IPS DF 6.9 (cell line): ENCODE measurements at regions not wholly inside any gene's neighbourhood (a gene's known extent, or its start where the extent isn't known, plus 50 kb on each side); places are given as distances from the start of the nearest gene placed in this dataset.

Experiments
- DNase-seq: peaks from one replicate; pipeline ENCODE4 v3.0.0-alpha.2; 2013; ENCODE audit warnings: low read depth, low spot score
- H3K27ac ChIP-seq: one replicate; pipeline ENCODE4 v1.5.1; 2013; ENCODE audit warnings: low read length, control low read depth
- H3K27me3 ChIP-seq: 2 replicates; pipeline ENCODE4 v1.6.1; 2013; ENCODE audit warnings: mild to moderate bottlenecking, low read length; ENCODE audit not compliant: control insufficient read depth, insufficient read depth
- H3K36me3 ChIP-seq: 2 replicates; pipeline ENCODE4 v1.6.1; 2013; ENCODE audit warnings: low read length; ENCODE audit not compliant: control insufficient read depth, insufficient read depth
- H3K4me1 ChIP-seq: 2 replicates; pipeline ENCODE4 v1.6.1; 2013; ENCODE audit warnings: low read length; ENCODE audit not compliant: control insufficient read depth, insufficient read depth
- H3K4me3 ChIP-seq: 2 replicates; pipeline ENCODE4 v1.5.1; 2013; ENCODE audit warnings: mild to moderate bottlenecking, low read length
- H3K9me3 ChIP-seq: 2 replicates; pipeline ENCODE4 v1.6.1; 2013; ENCODE audit warnings: low read length, inconsistent platforms; ENCODE audit not compliant: control insufficient read depth, insufficient read depth
- WGBS: extraction: QIAGEN DNeasy Blood & Tissue Kit; methylation state at CpG from one replicate; pipeline ENCODE4 v1.1.7; 2013; ENCODE audit warnings: mixed read lengths, missing lambda C conversion rate; ENCODE audit not compliant: insufficient read length, insufficient coverage; 5-methylcytosine and 5-hydroxymethylcytosine counted together

GRCh38 chr14:100389497-100390104 lies 66.5 kb downstream of the SLC25A47 start:
- no CpG with 5 or more reads among the region's 12 CpGs for WGBS

GRCh38 chr14:100391173-100391572 lies 68.0 kb downstream of the SLC25A47 start:
- Histone ChIP-seq H3K27ac (no peak overlapping the region), H3K27me3 (no peaks in the 10 kb centered on the region), H3K4me1 (0 out of 2 replicates have a peak, but pooled peaks cover 1% of the 10 kb centered on the region), H3K36me3 (no peaks in the 10 kb centered on the region), H3K4me3 (no peak overlapping the region), H3K9me3 (no peaks in the 10 kb centered on the region)
- WGBS: no CpG with 5 or more reads among the region's 15 CpGs
- DNase-seq: no peak

More at GRCh38 chr14:100389497-100390104, 66.5 kb downstream of the SLC25A47 start:
- H3K4me1 ChIP-seq: 0 out of 2 replicates have a peak, but pooled peaks cover 1% of the 10 kb centered on the region
- no peaks in the 10 kb centered on the region for H3K27me3 ChIP-seq
- no peaks in the 10 kb centered on the region for H3K36me3 ChIP-seq
- no peak overlapping the region for H3K4me3 ChIP-seq
- DNase-seq: no peak
- H3K9me3 ChIP-seq: no peaks in the 10 kb centered on the region
- H3K27ac ChIP-seq: no peak overlapping the region

GRCh38 chr14:100391724-100392123 lies 68.6 kb downstream of the SLC25A47 start:
- Histone ChIP-seq H3K36me3 (no peaks in the 10 kb centered on the region), H3K4me3 (no peak overlapping the region), H3K9me3 (no peaks in the 10 kb centered on the region), H3K27me3 (no peaks in the 10 kb centered on the region), H3K4me1 (0 out of 2 replicates have a peak, but pooled peaks cover 1% of the 10 kb centered on the region), H3K27ac (no peak overlapping the region)
- DNase-seq: no peak
- no CpG with 5 or more reads among the region's 2 CpGs for WGBS

- H3K4me3 ChIP-seq: no peak overlapping the region
- no peaks in the 10 kb centered on the region for H3K9me3 ChIP-seq
- H3K27me3 ChIP-seq: no peaks in the 10 kb centered on the region
- WGBS: no CpG with 5 or more reads among the region's 11 CpGs
- H3K4me1 ChIP-seq: peaks cover 2% of the 10 kb centered on the region; the same call in 1 of the 2 replicates
- DNase-seq: no peak
- H3K36me3 ChIP-seq: no peaks in the 10 kb centered on the region
- no peak overlapping the region for H3K27ac ChIP-seq
Measured at GRCh38 chr14:100392356-100392755, 69.2 kb downstream of the SLC25A47 start.

- no peaks in the 10 kb centered on the region for H3K36me3 ChIP-seq
- H3K9me3 ChIP-seq: no peaks in the 10 kb centered on the region
- H3K27me3 ChIP-seq: no peaks in the 10 kb centered on the region
- WGBS: no CpG with 5 or more reads among the region's 10 CpGs
- no peak for DNase-seq
- H3K4me1 ChIP-seq: peaks cover 3% of the 10 kb centered on the region; the same call in 1 of the 2 replicates
- no peak overlapping the region for H3K4me3 ChIP-seq
- H3K27ac ChIP-seq: no peak overlapping the region
Measured at GRCh38 chr14:100393362-100393761, 70.2 kb downstream of the SLC25A47 start.

GRCh38 chr14:100393906-100394732 lies 71.0 kb downstream of the SLC25A47 start:
- Histone ChIP-seq H3K27ac (no peak overlapping the region), H3K9me3 (no peaks in the 10 kb centered on the region), H3K4me1 (peaks cover 3% of the 10 kb centered on the region; the same call in 1 of the 2 replicates), H3K27me3 (no peaks in the 10 kb centered on the region), H3K4me3 (no peak overlapping the region), H3K36me3 (no peaks in the 10 kb centered on the region)
- DNase-seq: no peak
- WGBS: no CpG with 5 or more reads among the region's 11 CpGs

GRCh38 chr14:100394886-100395672 lies 71.9 kb downstream of the SLC25A47 start:
- Histone ChIP-seq H3K27me3 (no peaks in the 10 kb centered on the region), H3K9me3 (no peaks in the 10 kb centered on the region), H3K27ac (no peak overlapping the region), H3K4me1 (peaks cover 3% of the 10 kb centered on the region; the same call in 1 of the 2 replicates), H3K36me3 (no peaks in the 10 kb centered on the region), H3K4me3 (no peak overlapping the region)
- WGBS: no CpG with 5 or more reads among the region's 14 CpGs
- DNase-seq: no peak

GRCh38 chr14:100396266-100396795 lies 73.2 kb downstream of the SLC25A47 start:
- H3K9me3 ChIP-seq: no peaks in the 10 kb centered on the region
- WGBS: no CpG with 5 or more reads among the region's 7 CpGs
- no peak overlapping the region for H3K4me3 ChIP-seq
- no peaks in the 10 kb centered on the region for H3K36me3 ChIP-seq
- H3K4me1 ChIP-seq: peaks cover 5% of the 10 kb centered on the region; the same call in 1 of the 2 replicates
- no peak for DNase-seq
- no peaks in the 10 kb centered on the region for H3K27me3 ChIP-seq
- no peak overlapping the region for H3K27ac ChIP-seq

GRCh38 chr14:100397005-100397404 lies 73.9 kb downstream of the SLC25A47 start:
- H3K4me1 ChIP-seq: peaks cover 5% of the 10 kb centered on the region; the same call in 1 of the 2 replicates
- no peak overlapping the region for H3K4me3 ChIP-seq
- no CpG with 5 or more reads among the region's 8 CpGs for WGBS
- H3K36me3 ChIP-seq: no peaks in the 10 kb centered on the region
- no peaks in the 10 kb centered on the region for H3K9me3 ChIP-seq
- no peak overlapping the region for H3K27ac ChIP-seq
- DNase-seq: no peak
- H3K27me3 ChIP-seq: no peaks in the 10 kb centered on the region

GRCh38 chr14:100398044-100398443 lies 74.9 kb downstream of the SLC25A47 start:
- Histone ChIP-seq H3K27ac (no peak overlapping the region), H3K4me1 (peaks cover 5% of the 10 kb centered on the region; the same call in 1 of the 2 replicates), H3K9me3 (no peaks in the 10 kb centered on the region), H3K4me3 (no peak overlapping the region), H3K27me3 (no peaks in the 10 kb centered on the region), H3K36me3 (no peaks in the 10 kb centered on the region)
- no CpG with 5 or more reads among the region's 6 CpGs for WGBS
- DNase-seq: no peak
